AG09319 (cell line): ENCODE measurements at regions not wholly inside any gene's neighbourhood (a gene's known extent, or its start where the extent isn't known, plus 50 kb on each side); places are given as distances from the start of the nearest gene placed in this dataset.

Experiments
- DNase-seq: peaks from one replicate; pipeline ENCODE4 v3.0.0-alpha.2; 2010; ENCODE audit warnings: low read depth; ENCODE audit errors: extremely low read depth
- CTCF ChIP-seq: IDR thresholded peaks from 2 replicates; pipeline ENCODE4 v1.5.1; 2011; ENCODE audit warnings: low read depth, mild to moderate bottlenecking, inconsistent platforms, low read length, moderate library complexity

- peak; percentile 65 for DNase-seq
- TF ChIP-seq CTCF = no peak
Observed at GRCh38 chr1:55997536-55997935, 581.8 kb downstream of the PLPP3 start.

GRCh38 chr1:55993646-55994318 is 585.6 kb downstream of the PLPP3 start:
- no peak for TF ChIP-seq CTCF
- DNase-seq = no peak

DNA sequence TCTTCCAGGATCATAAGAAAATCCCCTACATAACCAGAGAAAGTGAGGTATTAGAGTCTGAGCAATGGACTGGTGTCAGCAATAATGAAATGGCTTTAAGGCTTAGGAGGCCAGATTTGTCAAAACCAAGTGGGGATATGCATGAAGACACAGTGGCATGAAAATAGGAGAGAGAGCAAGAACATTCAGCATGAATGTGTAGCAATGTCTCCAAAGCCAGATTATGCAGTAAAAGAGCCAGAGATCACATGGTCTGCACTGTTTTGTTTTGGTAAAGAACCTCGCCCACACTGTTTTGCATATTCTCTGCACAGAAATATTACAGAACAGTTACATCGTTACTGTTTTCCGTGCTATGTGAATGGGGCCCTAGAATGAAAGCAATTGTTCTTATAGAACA is 589.4 kb downstream of the PLPP3 start:
- peak; percentile 47 for DNase-seq
- no peak for TF ChIP-seq CTCF

- DNase-seq = no peak
- TF ChIP-seq CTCF = no peak
Observed at GRCh38 chr1:55988963-55989452, 590.4 kb downstream of the PLPP3 start.

DNA sequence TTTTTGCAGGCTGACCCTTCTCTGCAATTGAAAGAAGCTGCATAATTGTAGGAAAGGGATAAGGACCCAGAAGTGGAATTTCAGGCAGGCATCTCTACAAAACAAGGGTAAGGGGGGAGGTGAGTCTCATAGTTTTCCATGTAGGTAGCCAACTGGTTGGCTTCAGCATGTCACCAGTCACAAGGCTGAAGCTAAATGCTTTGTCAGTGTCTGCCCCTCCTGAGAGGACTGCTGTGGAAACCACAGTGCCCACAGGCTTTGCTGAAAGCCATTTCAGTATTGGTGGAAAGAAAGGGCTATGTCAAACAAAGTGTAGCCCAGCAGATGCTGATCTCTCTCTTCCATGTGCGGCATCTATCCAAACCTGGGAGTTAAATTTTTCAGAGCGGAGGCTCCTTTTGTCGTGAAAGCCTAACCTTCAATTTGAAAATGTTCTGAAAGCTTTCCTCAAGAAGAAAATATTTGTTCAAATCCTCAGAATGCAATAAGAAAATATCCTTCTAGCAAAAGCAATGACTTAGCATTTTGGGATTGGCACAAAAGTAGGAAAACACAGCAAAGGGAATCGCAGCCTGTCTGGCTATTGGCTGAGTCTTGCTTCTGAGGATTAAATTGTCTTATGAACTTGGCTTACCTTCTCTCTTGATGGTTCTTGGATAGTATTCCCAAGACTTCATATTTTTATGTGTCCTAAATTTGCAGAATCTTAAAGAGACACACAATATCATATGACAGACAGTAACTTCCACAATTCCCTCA is 591.7 kb downstream of the PLPP3 start:
- no peak for TF ChIP-seq CTCF

GRCh38 chr1:55986003-55986402 is 593.4 kb downstream of the PLPP3 start:
- DNase-seq = no peak
- TF ChIP-seq CTCF = no peak

More for the DNA sequence above, 591.7 kb downstream of the PLPP3 start:
- DNase-seq = no peak

GRCh38 chr1:55981010-55981650 is 598.2 kb downstream of the PLPP3 start:
- TF ChIP-seq CTCF = no peak
- no peak for DNase-seq
